Common myeloid progenitor, CD34-positive (primary cell): ENCODE measurements at regions not wholly inside any gene's neighbourhood (a gene's known extent, or its start where the extent isn't known, plus 50 kb on each side); places are given as distances from the start of the nearest gene placed in this dataset.
"Not testable (repeated sequence)": the region's sequence is repeated elsewhere in the genome, so short reads cannot be mapped to it uniquely, and the experiment has no call there.

Source experiments
- CTCF ChIA-PET: fragments of 350-600 bp; sonication (Branson Sonifier 250); formaldehyde crosslinking; loops from one replicate; lab custom pipeline; 2021; ENCODE audit warnings: antibody characterized with exemption; lab: Charles Lee
- POLR2A ChIA-PET: fragments of 350-600 bp; sonication (Branson Sonifier 250); formaldehyde crosslinking; loops from one replicate; lab custom pipeline; 2021; ENCODE audit warnings: antibody characterized with exemption; lab: Charles Lee
- DNase-seq, 3 donors: peaks; one replicate each; pipeline versions ENCODE4 v3.0.0 to v3.0.0-alpha.2; 2013
- H3K27ac ChIP-seq, 2 experiments: 1 replicate in 1 of 2; 2 replicates in 1 of 2; pipeline ENCODE4 v1.7.0; 2013; ENCODE audit warnings: inconsistent platforms in 2 of 2, low read length in 2 of 2, mild to moderate bottlenecking in 2 of 2, low read depth in 1 of 2, moderate library complexity in 1 of 2; ENCODE audit not compliant: severe bottlenecking in 2 of 2, insufficient read depth in 1 of 2, poor library complexity in 1 of 2
- H3K27me3 ChIP-seq, 5 experiments: replicated peaks in 2 of 5; 1 replicate in 3 of 5; 2 replicates in 2 of 5; pipeline versions ENCODE4 v1.6.1 to v1.7.0; 2013; ENCODE audit warnings: low read length in 4 of 5, mild to moderate bottlenecking in 2 of 5, moderate library complexity in 2 of 5, inconsistent platforms in 1 of 5; ENCODE audit not compliant: insufficient read depth in 5 of 5, control insufficient read depth in 4 of 5
- H3K36me3 ChIP-seq, 4 experiments: 1 replicate in 2 of 4; 2 replicates in 2 of 4; pipeline versions ENCODE4 v1.6.1 to v1.7.0; 2013; ENCODE audit warnings: low read length in 3 of 4, control low read depth in 1 of 4, mild to moderate bottlenecking in 1 of 4; ENCODE audit not compliant: control insufficient read depth in 4 of 4, insufficient read depth in 4 of 4
- H3K4me1 ChIP-seq, 4 experiments: 1 replicate in 3 of 4; 2 replicates in 1 of 4; pipeline versions ENCODE4 v1.6.1 to v1.7.1; 2013; ENCODE audit warnings: low read length in 3 of 4, mild to moderate bottlenecking in 3 of 4, control low read depth in 1 of 4, inconsistent platforms in 1 of 4, moderate library complexity in 1 of 4; ENCODE audit not compliant: control insufficient read depth in 4 of 4, insufficient read depth in 4 of 4; ENCODE audit errors: control extremely low read depth in 1 of 4
- H3K4me3 ChIP-seq, 7 experiments: 1 replicate in 4 of 7; 2 replicates in 3 of 7; pipeline versions ENCODE4 v1.5.1 to v1.7.0; 2013; ENCODE audit warnings: mild to moderate bottlenecking in 7 of 7, low read length in 6 of 7, moderate library complexity in 6 of 7, inconsistent platforms in 2 of 7, low read depth in 2 of 7, control low read depth in 1 of 7; ENCODE audit not compliant: insufficient read depth in 4 of 7, control insufficient read depth in 1 of 7; ENCODE audit errors: extremely low read depth in 1 of 7
- H3K9me3 ChIP-seq, 5 experiments: 1 replicate in 4 of 5; 2 replicates in 1 of 5; pipeline versions ENCODE4 v1.6.1 to v1.7.1; 2013; ENCODE audit warnings: low read length in 4 of 5, mild to moderate bottlenecking in 2 of 5, inconsistent platforms in 1 of 5, low read depth in 1 of 5, moderate library complexity in 1 of 5; ENCODE audit not compliant: control insufficient read depth in 4 of 5, insufficient read depth in 2 of 5; ENCODE audit errors: control extremely low read depth in 1 of 5
- WGBS: methylation state at CpG from one replicate; pipeline ENCODE4 v1.1.5; 2013; ENCODE audit not compliant: insufficient coverage; 5-methylcytosine and 5-hydroxymethylcytosine counted together

DNA sequence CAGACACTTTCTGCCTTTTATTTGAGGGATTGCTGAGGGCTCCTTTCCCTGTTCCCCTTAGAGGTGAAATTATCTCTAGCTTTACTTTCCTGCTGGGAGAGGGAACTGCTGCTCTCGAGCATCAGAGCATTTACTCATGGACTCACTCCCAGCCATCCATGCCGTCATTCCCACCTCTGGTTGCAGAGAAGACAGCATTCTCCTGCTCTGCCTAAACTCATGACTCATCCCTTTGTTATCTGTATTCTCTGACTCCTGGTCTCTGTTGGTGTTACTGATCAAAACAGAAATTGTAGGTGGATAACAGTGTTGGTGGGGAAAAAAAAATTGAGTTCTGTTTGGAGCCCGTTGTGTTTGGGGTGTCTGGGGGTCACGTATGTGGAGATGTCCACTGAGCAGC is 159.3 kb downstream of the TTC8 start:
- Histone ChIP-seq H3K4me1 (no peaks in the 10 kb centered on the region), H3K9me3 (peaks cover 0 to 13% (median 5%) of the 10 kb centered on the region in 5 experiments), H3K27ac (no peak overlapping the region), H3K27me3 (peaks cover 0 to 43% (median 5%) of the 10 kb centered on the region in 5 experiments), H3K4me3 (no peak overlapping the region), H3K36me3 (no peaks in the 10 kb centered on the region)
- ChIA-PET POLR2A (no interaction called here), CTCF (no interaction called here)
- DNase-seq, result no peak
- WGBS, result 80% methylated on average over 2 of the region's 4 CpGs

DNA sequence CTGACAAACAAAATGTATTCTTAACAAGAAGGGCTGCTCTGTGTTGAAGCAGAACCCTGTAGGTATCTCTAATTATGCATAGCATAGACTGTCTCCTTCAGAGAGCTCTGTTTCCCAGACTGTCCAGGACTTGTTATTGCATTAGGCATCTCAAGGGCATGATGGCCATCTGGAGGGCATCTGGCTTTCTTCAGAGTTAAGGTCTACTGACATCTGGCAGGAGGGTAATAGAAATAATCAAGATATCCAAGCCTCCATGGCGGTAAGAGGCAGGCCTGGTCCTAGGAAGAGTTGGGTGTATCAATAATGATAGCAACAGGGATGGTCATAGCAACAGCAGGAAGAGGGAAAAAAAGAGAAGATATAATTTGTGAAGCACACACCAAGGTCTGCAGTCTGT is 161.2 kb downstream of the TTC8 start:
- Histone ChIP-seq H3K27me3 (peaks cover 0 to 27% (median 2%) of the 10 kb centered on the region in 5 experiments), H3K9me3 (peaks cover 0 to 19% (median 7%) of the 10 kb centered on the region in 5 experiments), H3K4me3 (no peak overlapping the region), H3K27ac (no peak overlapping the region), H3K4me1 (no peaks in the 10 kb centered on the region), H3K36me3 (no peaks in the 10 kb centered on the region)
- WGBS, result 100% methylated on average over 1 of the region's 1 CpG
- DNase-seq, result no peak
- ChIA-PET CTCF (interaction anchor here (1.2 kb wide), 1 partner anchor 13 kb away, joined by 3 read pairs; no protein-coding TSS in a partner anchor), POLR2A (no interaction called here)

DNA sequence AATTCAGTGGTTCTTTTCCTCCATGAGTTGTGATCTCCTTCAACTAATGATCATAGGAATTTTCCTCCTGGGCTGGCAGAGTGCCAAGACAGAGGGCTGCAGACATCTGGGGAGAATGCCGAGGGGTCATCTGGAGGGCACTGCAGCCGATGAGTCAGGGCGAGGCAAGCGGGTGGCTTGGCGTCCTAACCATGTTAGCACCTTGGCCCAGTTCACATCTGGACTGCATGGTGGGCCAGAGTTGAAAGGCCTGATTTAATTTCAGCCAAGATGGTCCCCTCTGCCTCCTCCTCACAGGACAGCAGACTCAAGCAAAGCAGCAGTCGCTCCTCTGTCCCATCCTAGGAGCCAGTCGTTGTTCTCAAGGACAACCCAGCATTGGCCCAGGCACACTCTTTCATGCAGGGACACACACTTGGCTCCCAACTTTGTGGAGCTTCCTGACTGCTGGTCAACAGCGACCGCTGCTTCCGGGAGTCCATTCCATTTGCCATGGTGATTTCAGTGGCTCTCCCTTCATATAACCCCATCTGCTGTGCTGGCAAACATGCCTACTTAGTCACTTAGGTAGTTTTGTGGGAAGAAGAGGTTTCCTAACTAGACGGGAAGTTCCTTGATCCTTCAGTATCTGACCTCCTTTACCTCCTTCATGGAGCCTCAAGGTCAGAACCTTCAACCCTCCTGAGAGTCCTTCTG is 161.8 kb downstream of the TTC8 start:
- H3K4me3 ChIP-seq, result no peak overlapping the region
- WGBS, result 93% methylated on average over 11 of the region's 11 CpGs
- H3K4me1 ChIP-seq, result no peaks in the 10 kb centered on the region
- H3K9me3 ChIP-seq, result peaks cover 0 to 16% (median 9%) of the 10 kb centered on the region in 5 experiments
- CTCF ChIA-PET, result interaction anchor here (1.2 kb wide), 1 partner anchor 12 kb away, joined by 3 read pairs; no protein-coding TSS in a partner anchor
- H3K27me3 ChIP-seq, result peaks cover 0 to 27% (median 2%) of the 10 kb centered on the region in 5 experiments
- POLR2A ChIA-PET, result no interaction called here
- H3K36me3 ChIP-seq, result no peaks in the 10 kb centered on the region
- H3K27ac ChIP-seq, result no peak overlapping the region
- no peak for DNase-seq

DNA sequence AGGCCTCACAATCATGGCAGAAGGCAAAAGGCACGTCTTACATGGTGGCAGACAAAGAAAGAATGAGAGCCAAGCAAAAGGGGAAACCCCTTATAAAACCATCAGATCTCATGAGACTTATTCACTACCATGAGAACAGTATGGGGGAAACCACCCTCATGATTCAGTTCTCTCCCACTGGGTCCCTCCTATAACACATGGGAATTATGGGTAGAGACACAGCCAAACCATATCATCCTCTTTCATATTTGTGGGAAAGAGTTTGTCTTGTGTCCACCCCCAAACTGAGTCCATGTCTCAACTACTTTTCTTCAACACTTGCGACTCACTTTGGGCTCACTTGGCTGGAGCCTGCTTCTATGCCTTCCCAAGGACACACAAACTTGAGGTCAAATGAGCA is 162.5 kb downstream of the TTC8 start:
- H3K27ac ChIP-seq, H3K4me1 ChIP-seq, H3K4me3 ChIP-seq, CTCF ChIA-PET, DNase-seq, POLR2A ChIA-PET, H3K36me3 ChIP-seq: not testable (repeated sequence)
- WGBS, result 89% methylated on average over 1 of the region's 2 CpGs
- Histone ChIP-seq H3K27me3 (peaks cover 0 to 22% (median 2%) of the 10 kb centered on the region in 5 experiments), H3K9me3 (peaks cover 0 to 13% (median 9%) of the 10 kb centered on the region in 5 experiments)

DNA sequence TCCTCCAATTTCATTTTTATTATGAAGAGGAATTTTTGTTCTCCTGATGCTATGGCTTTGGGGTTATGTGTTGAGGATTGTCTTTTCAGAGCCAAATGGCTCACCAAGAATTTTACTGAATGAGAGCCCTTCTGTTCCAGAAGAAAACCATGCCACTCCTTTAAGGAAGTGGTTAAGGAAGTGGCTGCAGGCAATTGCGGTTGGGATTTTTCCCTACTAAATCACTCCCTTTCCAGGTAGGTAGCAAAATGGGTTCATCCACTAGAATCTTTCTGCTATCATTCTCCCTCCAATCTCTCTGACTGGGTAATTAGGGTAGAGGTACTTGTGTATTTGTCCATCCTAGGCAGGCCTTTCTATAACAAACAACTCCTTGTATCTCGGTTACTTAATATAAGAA is 163.1 kb downstream of the TTC8 start:
- Histone ChIP-seq H3K36me3 (no peaks in the 10 kb centered on the region), H3K4me1 (no peaks in the 10 kb centered on the region), H3K27ac (no peak overlapping the region), H3K9me3 (peaks cover 0 to 16% (median 11%) of the 10 kb centered on the region in 5 experiments), H3K27me3 (peaks cover 0 to 21% (median 2%) of the 10 kb centered on the region in 5 experiments), H3K4me3 (no peak overlapping the region)
- ChIA-PET POLR2A (no interaction called here), CTCF (no interaction called here)
- DNase-seq, result no peak
- no CpG with 5 or more reads among the region's 2 CpGs for WGBS

DNA sequence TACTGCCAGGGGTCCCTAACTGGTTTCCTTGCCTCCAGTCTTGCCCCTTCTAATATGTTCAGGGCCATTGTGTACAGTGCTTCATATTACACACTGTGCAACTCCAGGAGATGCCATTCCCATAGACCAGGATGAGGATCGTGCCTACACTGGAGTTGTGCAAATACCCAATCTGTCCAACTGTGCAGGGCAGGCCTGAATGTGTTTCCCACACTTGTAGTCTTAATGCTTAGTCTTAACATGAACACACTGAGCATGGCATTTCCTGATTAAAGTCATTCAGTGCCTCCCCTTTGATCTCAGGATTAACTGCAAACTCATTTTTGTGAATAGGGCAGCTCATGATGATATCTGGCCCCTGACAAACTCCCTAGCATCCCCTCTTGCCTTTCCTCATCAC is 165.5 kb downstream of the TTC8 start:
- no peak for DNase-seq
- no peaks in the 10 kb centered on the region for H3K4me1 ChIP-seq
- H3K9me3 ChIP-seq, result peaks cover 0 to 16% (median 13%) of the 10 kb centered on the region in 5 experiments
- no peak overlapping the region for H3K27ac ChIP-seq
- H3K27me3 ChIP-seq, result peaks cover 0 to 6% (median 2%) of the 10 kb centered on the region in 5 experiments
- CTCF ChIA-PET, result no interaction called here
- no peaks in the 10 kb centered on the region for H3K36me3 ChIP-seq
- POLR2A ChIA-PET, result no interaction called here
- no peak overlapping the region for H3K4me3 ChIP-seq
- 100% methylated on average over 1 of the region's 1 CpG for WGBS

DNA sequence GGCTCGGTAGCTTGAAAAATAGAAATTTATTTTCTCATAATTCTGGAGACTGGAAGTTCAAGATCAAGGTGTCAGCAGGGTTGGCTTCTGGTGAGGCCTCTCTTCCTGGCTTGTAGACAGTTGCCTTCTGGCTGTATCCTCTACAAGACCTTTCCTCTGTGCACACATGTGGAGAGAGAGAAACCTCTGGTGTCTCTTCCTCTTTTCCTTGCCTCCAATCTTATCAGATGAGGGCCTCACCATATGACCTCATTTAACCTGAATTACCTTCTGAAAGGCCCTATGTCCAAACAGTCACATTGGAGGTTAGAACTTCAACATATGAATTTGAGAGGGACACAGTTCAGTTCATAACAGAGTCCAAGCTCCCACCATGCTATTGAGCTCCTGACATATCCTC is 166.4 kb downstream of the TTC8 start:
- no peaks in the 10 kb centered on the region for H3K4me1 ChIP-seq
- no peak overlapping the region for H3K4me3 ChIP-seq
- H3K9me3 ChIP-seq, result peaks cover 0 to 16% (median 13%) of the 10 kb centered on the region in 5 experiments
- WGBS, result no CpG with 5 or more reads among the region's 1 CpG
- no peak for DNase-seq
- no peaks in the 10 kb centered on the region for H3K36me3 ChIP-seq
- no peak overlapping the region for H3K27ac ChIP-seq
- ChIA-PET CTCF (no interaction called here), POLR2A (no interaction called here)
- H3K27me3 ChIP-seq, result peaks cover 0 to 5% (median 1%) of the 10 kb centered on the region in 5 experiments
